GM12892 (cell line): ENCODE measurements at regions not wholly inside any gene's neighbourhood (a gene's known extent, or its start where the extent isn't known, plus 50 kb on each side); places are given as distances from the start of the nearest gene placed in this dataset.

ENCODE experiments used
- POLR2A ChIP-seq: IDR thresholded peaks from 2 replicates; pipeline ENCODE4 v1.6.1; 2011; ENCODE audit warnings: low read depth, low read length, control low read depth
- POLR2AphosphoS5 ChIP-seq: IDR thresholded peaks from 2 replicates; pipeline ENCODE4 v1.6.1; 2011; ENCODE audit warnings: low read depth, low read length, control low read depth
- TAF1 ChIP-seq: IDR thresholded peaks from 2 replicates; pipeline ENCODE4 v1.6.1; 2011; ENCODE audit warnings: low read depth, mild to moderate bottlenecking, control low read depth, low read length, borderline replicate concordance

- TF ChIP-seq POLR2A (no peak), POLR2AphosphoS5 (no peak), TAF1 (no peak)
Measured at GRCh38 chr6:43862925-43863324, 92.9 kb downstream of the VEGFA start.
